Esophagus muscularis mucosa (tissue), 4 donors: ENCODE measurements at regions not wholly inside any gene's neighbourhood (a gene's known extent, or its start where the extent isn't known, plus 50 kb on each side); places are given as distances from the start of the nearest gene placed in this dataset.

Experiments
- EP300 ChIP-seq: sonication (generic); formaldehyde crosslinking; IDR thresholded peaks from one replicate; pipeline ENCODE4 v1.6.1; 2017; ENCODE audit warnings: antibody characterized with exemption
- POLR2A ChIP-seq: fragments of 450-650 bp; IDR thresholded peaks from one replicate; pipeline ENCODE4 v1.6.1; 2017; ENCODE audit warnings: antibody characterized with exemption, moderate library complexity, mild to moderate bottlenecking, low read depth
- POLR2AphosphoS5 ChIP-seq, 2 donors: sonication (generic); formaldehyde crosslinking; IDR thresholded peaks; one replicate each; pipeline ENCODE4 v1.6.1; 2017; ENCODE audit warnings: antibody characterized with exemption in 2 of 2
- TF ChIP-seq, protein P1 (sequence below), 3 experiments: fragments of 200-600 bp in 2 of 3; fragments of 450-650 bp in 1 of 3; sonication (generic) in 2 of 3; IDR thresholded peaks; one replicate each; pipeline ENCODE4 v1.5.1; 2017 to 2019; ENCODE audit warnings: antibody characterized with exemption in 3 of 3, mild to moderate bottlenecking in 2 of 3, moderate library complexity in 1 of 3

DNA sequence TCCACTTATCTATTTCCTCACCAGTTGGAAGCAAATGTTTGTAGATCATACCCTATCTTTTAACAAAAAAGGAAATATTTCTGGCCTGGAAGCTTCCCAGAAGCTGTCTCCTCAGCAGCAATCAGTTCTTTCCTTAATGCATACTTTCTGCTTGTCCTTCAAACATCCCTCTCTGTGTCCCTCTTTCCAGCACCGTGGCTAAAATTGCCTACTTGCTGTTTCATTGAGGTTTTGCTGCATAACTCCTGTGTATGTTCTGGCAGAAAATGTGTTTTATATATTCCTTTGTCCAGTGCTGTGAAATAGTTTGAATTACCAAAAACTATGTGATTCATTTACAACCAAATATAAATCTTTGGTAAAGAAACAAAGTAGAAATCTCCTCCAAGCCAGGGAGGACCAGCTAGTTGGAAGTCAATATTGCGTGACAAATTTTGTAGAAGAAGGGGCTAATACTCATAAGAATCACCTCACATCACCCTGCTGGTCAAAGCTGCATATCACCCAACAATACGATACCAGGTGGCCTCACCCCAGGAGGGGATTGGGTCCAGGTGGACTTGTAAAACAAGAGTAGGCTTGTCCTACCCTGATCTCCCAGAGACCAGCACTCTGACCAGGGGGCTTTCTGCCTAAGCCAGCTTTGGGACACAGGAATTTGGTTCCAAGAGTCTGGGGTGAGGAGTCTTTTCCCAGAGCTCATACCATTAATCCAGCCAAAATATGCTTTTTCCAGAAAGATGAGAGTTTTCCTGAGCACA is 198.4 kb upstream of the SNX2 start:
- no peak for TF ChIP-seq POLR2AphosphoS5 (IDR thresholded peaks at IDR 0.05)
- TF ChIP-seq, protein P1, sequence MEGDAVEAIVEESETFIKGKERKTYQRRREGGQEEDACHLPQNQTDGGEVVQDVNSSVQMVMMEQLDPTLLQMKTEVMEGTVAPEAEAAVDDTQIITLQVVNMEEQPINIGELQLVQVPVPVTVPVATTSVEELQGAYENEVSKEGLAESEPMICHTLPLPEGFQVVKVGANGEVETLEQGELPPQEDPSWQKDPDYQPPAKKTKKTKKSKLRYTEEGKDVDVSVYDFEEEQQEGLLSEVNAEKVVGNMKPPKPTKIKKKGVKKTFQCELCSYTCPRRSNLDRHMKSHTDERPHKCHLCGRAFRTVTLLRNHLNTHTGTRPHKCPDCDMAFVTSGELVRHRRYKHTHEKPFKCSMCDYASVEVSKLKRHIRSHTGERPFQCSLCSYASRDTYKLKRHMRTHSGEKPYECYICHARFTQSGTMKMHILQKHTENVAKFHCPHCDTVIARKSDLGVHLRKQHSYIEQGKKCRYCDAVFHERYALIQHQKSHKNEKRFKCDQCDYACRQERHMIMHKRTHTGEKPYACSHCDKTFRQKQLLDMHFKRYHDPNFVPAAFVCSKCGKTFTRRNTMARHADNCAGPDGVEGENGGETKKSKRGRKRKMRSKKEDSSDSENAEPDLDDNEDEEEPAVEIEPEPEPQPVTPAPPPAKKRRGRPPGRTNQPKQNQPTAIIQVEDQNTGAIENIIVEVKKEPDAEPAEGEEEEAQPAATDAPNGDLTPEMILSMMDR (IDR thresholded peaks at IDR 0.05) = no peak
- TF ChIP-seq POLR2A = no peak
- TF ChIP-seq EP300 = no peak
